Osteoblast (primary cell): ENCODE measurements at regions not wholly inside any gene's neighbourhood (a gene's known extent, or its start where the extent isn't known, plus 50 kb on each side); places are given as distances from the start of the nearest gene placed in this dataset.

Experiments used
- DNase-seq: peaks from one replicate; pipeline ENCODE4 v3.0.0; 2011; ENCODE audit warnings: low spot score, mixed read lengths; ENCODE audit not compliant: insufficient read length; ENCODE audit errors: missing footprints
- H2AFZ ChIP-seq: 2 replicates; pipeline ENCODE4 v1.6.0; 2011; ENCODE audit warnings: mild to moderate bottlenecking, low read length
- H3K27ac ChIP-seq: 2 replicates; pipeline ENCODE4 v1.5.1; 2011; ENCODE audit warnings: mild to moderate bottlenecking, low read depth, low read length, moderate library complexity
- H3K27me3 ChIP-seq: 2 replicates; pipeline ENCODE4 v1.6.0; 2012; ENCODE audit warnings: mild to moderate bottlenecking, control low read depth, inconsistent platforms, low read length, moderate library complexity; ENCODE audit not compliant: insufficient read depth
- H3K36me3 ChIP-seq: 2 replicates; pipeline ENCODE4 v1.5.1; 2011; ENCODE audit warnings: mild to moderate bottlenecking, low read length, control low read depth, moderate library complexity; ENCODE audit not compliant: insufficient read depth
- H3K4me1 ChIP-seq: 2 replicates; pipeline ENCODE4 v1.5.1; 2011; ENCODE audit warnings: mild to moderate bottlenecking, low read length, control low read depth, moderate library complexity; ENCODE audit not compliant: insufficient read depth
- H3K4me2 ChIP-seq: 2 replicates; pipeline ENCODE4 v1.6.0; 2011; ENCODE audit warnings: mild to moderate bottlenecking, low read length; ENCODE audit not compliant: insufficient read depth
- H3K4me3 ChIP-seq: fragments of 200-600 bp; sonication (generic); 3 replicates; pipeline ENCODE4 v1.5.1; 2012; ENCODE audit warnings: mild to moderate bottlenecking, low read length, inconsistent platforms; ENCODE audit not compliant: insufficient read depth
- H3K79me2 ChIP-seq: 2 replicates; pipeline ENCODE4 v1.6.0; 2012; ENCODE audit warnings: mild to moderate bottlenecking, low read length, control low read depth, inconsistent platforms; ENCODE audit not compliant: insufficient read depth
- H3K9me3 ChIP-seq: 2 replicates; pipeline ENCODE4 v1.5.1; 2011; ENCODE audit warnings: low read depth, low read length, control low read depth
- H4K20me1 ChIP-seq: 2 replicates; pipeline ENCODE4 v1.6.0; 2012; ENCODE audit warnings: mild to moderate bottlenecking, low read length, control low read depth; ENCODE audit not compliant: insufficient read depth
- TF ChIP-seq, protein P1 (sequence below): IDR thresholded peaks from 2 replicates; pipeline ENCODE4 v1.5.1; 2011; ENCODE audit warnings: mild to moderate bottlenecking, low read depth, low read length, moderate library complexity; ENCODE audit errors: extremely low read depth

DNA sequence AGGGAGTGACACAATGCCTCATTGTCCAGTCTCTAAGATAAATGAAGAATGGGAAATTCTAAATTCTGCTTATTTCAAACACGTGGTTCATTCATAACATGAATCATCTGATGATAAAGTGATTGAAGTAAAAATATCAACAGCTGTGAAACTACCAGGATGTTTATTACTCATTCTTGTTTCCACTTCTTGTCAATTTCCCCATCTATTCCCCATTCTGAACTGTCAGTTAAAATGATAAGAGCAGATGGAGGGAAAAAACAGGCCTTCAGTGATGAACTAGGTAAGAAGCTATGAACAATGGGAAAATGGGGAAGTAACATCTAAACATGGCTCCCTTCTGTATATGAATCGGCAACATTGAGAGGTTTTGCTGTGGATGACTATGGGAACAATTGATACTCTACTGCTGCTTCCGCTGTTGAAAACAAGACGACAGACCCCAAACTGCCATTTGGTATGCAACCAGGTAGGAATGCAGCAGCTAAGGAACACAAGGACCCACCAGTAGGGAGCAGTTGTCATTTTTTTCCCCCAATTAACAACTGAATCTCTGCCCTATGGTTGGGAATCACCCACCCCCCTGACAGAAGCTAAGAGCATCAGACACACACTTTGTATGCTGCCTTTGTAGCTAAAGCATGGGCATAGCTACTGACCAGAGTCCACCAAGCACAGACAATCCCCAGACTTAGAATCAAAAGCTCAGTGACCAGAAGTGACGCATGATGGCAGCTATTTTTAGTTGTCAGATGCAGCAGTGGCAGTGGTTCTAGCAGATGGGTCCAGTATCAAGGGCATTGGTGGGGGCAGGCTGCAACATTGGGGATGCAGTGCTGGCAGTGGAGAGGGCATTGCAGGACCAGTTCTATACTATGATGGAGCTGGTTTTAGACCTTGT is 52.9 kb upstream of the ZNF366 start:
- H4K20me1 ChIP-seq, result no peaks in the 10 kb centered on the region
- H3K79me2 ChIP-seq, result no peaks in the 10 kb centered on the region
- no peak for DNase-seq
- no peaks in the 10 kb centered on the region for H3K36me3 ChIP-seq
- H3K4me3 ChIP-seq, result no peak overlapping the region
- H3K4me2 ChIP-seq, result no peak overlapping the region
- no peak overlapping the region for H2AFZ ChIP-seq
- TF ChIP-seq, protein P1, sequence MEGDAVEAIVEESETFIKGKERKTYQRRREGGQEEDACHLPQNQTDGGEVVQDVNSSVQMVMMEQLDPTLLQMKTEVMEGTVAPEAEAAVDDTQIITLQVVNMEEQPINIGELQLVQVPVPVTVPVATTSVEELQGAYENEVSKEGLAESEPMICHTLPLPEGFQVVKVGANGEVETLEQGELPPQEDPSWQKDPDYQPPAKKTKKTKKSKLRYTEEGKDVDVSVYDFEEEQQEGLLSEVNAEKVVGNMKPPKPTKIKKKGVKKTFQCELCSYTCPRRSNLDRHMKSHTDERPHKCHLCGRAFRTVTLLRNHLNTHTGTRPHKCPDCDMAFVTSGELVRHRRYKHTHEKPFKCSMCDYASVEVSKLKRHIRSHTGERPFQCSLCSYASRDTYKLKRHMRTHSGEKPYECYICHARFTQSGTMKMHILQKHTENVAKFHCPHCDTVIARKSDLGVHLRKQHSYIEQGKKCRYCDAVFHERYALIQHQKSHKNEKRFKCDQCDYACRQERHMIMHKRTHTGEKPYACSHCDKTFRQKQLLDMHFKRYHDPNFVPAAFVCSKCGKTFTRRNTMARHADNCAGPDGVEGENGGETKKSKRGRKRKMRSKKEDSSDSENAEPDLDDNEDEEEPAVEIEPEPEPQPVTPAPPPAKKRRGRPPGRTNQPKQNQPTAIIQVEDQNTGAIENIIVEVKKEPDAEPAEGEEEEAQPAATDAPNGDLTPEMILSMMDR, result no peak
- no peaks in the 10 kb centered on the region for H3K9me3 ChIP-seq
- no peak overlapping the region for H3K27ac ChIP-seq
- H3K27me3 ChIP-seq, result no peaks in the 10 kb centered on the region
- H3K4me1 ChIP-seq, result peaks cover 15% of the 10 kb centered on the region

- peak; percentile 35 for DNase-seq
- Histone ChIP-seq H3K79me2 (no peaks in the 10 kb centered on the region), H3K27me3 (no peaks in the 10 kb centered on the region), H3K4me3 (no peak overlapping the region), H3K9me3 (no peaks in the 10 kb centered on the region), H3K27ac (no peak overlapping the region), H4K20me1 (no peaks in the 10 kb centered on the region), H3K36me3 (no peaks in the 10 kb centered on the region), H2AFZ (no peak overlapping the region), H3K4me2 (no peak overlapping the region), H3K4me1 (peaks cover 15% of the 10 kb centered on the region)
- TF ChIP-seq, protein P1, result no peak
Measured at GRCh38 chr5:72558383-72558782, 51.2 kb upstream of the ZNF366 start.

GRCh38 chr5:72558046-72558336 is 50.8 kb upstream of the ZNF366 start:
- Histone ChIP-seq H3K79me2 (no peaks in the 10 kb centered on the region), H4K20me1 (no peaks in the 10 kb centered on the region), H3K4me1 (peaks cover 15% of the 10 kb centered on the region), H3K4me3 (no peak overlapping the region), H3K36me3 (no peaks in the 10 kb centered on the region), H3K4me2 (no peak overlapping the region), H3K27me3 (no peaks in the 10 kb centered on the region), H3K9me3 (no peaks in the 10 kb centered on the region), H3K27ac (no peak overlapping the region), H2AFZ (no peak overlapping the region)
- DNase-seq, result peak; percentile 47
- TF ChIP-seq, protein P1, result no peak

DNA sequence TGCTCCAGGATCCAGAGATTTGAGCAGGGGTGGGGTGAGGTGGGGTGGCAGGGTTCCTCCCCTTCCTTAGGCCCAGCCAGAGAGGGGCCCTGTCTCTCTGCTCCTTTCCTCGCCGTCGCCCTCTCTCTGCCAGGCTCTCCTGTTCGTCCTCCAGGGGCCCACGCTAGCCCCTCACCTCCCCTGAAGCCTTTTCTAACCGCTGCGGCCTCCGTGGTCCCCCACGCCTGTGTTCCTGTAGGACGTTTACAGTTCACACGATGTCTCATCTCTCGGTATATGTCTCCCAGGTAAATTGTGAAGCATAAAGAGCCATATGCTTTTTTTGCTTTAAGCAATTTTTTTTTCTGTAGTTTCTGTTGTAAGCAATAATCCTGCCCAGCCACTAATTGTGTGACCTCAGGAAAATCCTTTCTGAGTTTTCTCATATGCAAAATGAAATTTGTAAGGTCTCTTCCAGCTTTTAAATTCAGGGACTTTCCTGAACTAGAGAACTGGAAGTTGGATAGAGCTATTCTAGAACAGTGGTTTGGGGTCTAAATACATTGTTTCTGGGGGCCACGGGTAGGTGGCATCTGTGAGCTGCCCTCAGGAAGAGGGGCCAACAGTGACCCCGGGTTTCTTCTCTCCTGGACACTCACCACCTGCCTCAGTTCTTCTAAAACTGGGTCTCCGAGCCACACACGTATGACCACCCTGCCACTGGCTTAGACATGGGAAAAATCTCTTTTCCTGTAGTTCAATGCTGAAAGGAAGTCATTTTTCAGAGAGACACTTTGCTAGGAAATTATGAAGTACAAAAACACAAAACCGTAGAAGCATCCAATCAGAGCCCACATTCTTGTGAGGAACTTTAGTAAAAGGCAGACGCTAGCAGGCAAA is 50.2 kb upstream of the ZNF366 start:
- peak overlapping the region; percentile 77 for H3K4me2 ChIP-seq
- H3K9me3 ChIP-seq, result no peaks in the 10 kb centered on the region
- H3K4me1 ChIP-seq, result peaks cover 18% of the 10 kb centered on the region
- TF ChIP-seq, protein P1, result no peak
- H2AFZ ChIP-seq, result peak overlapping the region; percentile 70
- DNase-seq, result peak; percentile 50
- H4K20me1 ChIP-seq, result no peaks in the 10 kb centered on the region
- peak overlapping the region; percentile 63 for H3K4me3 ChIP-seq
- H3K36me3 ChIP-seq, result no peaks in the 10 kb centered on the region
- H3K79me2 ChIP-seq, result no peaks in the 10 kb centered on the region
- peak overlapping the region; percentile 62 for H3K27ac ChIP-seq
- H3K27me3 ChIP-seq, result no peaks in the 10 kb centered on the region
